Tibial nerve (tissue), 4 donors: ENCODE measurements at regions not wholly inside any gene's neighbourhood (a gene's known extent, or its start where the extent isn't known, plus 50 kb on each side); places are given as distances from the start of the nearest gene placed in this dataset.

ENCODE experiments used
- CTCF ChIP-seq, 5 experiments: fragments of 200-600 bp in 3 of 5; fragments of 450-650 bp in 2 of 5; sonication (generic) in 3 of 5; IDR thresholded peaks; one replicate each; pipeline ENCODE4 v1.5.1; 2016 to 2019; ENCODE audit warnings: antibody characterized with exemption in 5 of 5, mild to moderate bottlenecking in 3 of 5, moderate library complexity in 2 of 5
- EP300 ChIP-seq, 2 donors: sonication (generic); formaldehyde crosslinking; IDR thresholded peaks; one replicate each; pipeline ENCODE4 v1.6.1; 2017; ENCODE audit warnings: antibody characterized with exemption in 2 of 2, mild to moderate bottlenecking in 1 of 2
- POLR2A ChIP-seq, 2 donors: fragments of 450-650 bp; IDR thresholded peaks; one replicate each; pipeline ENCODE4 v1.6.1; 2017; ENCODE audit warnings: antibody characterized with exemption in 2 of 2, mild to moderate bottlenecking in 2 of 2, moderate library complexity in 2 of 2

- TF ChIP-seq EP300 (IDR thresholded peaks at IDR 0.05) (no peak), CTCF (IDR thresholded peaks at IDR 0.05) (no peak), POLR2A (IDR thresholded peaks at IDR 0.05) (no peak)
Observed at GRCh38 chr11:80349997-80350396, 909.2 kb upstream of the TENM4 start.
